PC-9 (cell line): ENCODE measurements at regions not wholly inside any gene's neighbourhood (a gene's known extent, or its start where the extent isn't known, plus 50 kb on each side); places are given as distances from the start of the nearest gene placed in this dataset.

Experiments
- BruUV-seq: library from RNA; stranded (reverse); fragments of 400-500 nt; replicated peaks from 2 replicates; lab custom pipeline; 2021; lab: Mats Ljungman, UMichigan
- CTCF ChIA-PET: fragments of 300-600 bp; sonication (Branson Sonifier 250); formaldehyde crosslinking; loops from one replicate; lab custom pipeline; 2022; ENCODE audit warnings: antibody characterized with exemption; lab: Charles Lee
- POLR2A ChIA-PET: fragments of 300-600 bp; sonication (Branson Sonifier 250); formaldehyde crosslinking; loops from one replicate; lab custom pipeline; 2022; ENCODE audit warnings: antibody characterized with exemption; ENCODE audit not compliant: unreplicated experiment; lab: Charles Lee
- DNase-seq, 2 experiments: peaks; one replicate each; pipeline versions ENCODE4 v3.0.0 to v3.0.0-alpha.2; 2015 to 2022; ENCODE audit warnings: mixed read lengths in 1 of 2
- H2AFZ ChIP-seq: fragments of 200-600 bp; sonication (generic); 2 replicates; pipeline ENCODE4 v1.8.1; 2017; ENCODE audit warnings: antibody characterized with exemption
- H3F3A ChIP-seq: fragments of 200-600 bp; sonication (generic); 2 replicates; pipeline ENCODE4 v1.8.1; 2017; ENCODE audit warnings: antibody characterized with exemption, mild to moderate bottlenecking, low read depth; ENCODE audit not compliant: insufficient read depth
- H3K27ac ChIP-seq: fragments of 200-600 bp; sonication (generic); 2 replicates; pipeline ENCODE4 v1.6.1; 2016; ENCODE audit warnings: mixed run types
- H3K27me3 ChIP-seq: fragments of 200-600 bp; sonication (generic); 2 replicates; pipeline ENCODE4 v1.6.1; 2016; ENCODE audit warnings: low read depth, mixed run types; ENCODE audit not compliant: insufficient read depth
- H3K36me3 ChIP-seq: fragments of 200-600 bp; sonication (generic); 2 replicates; pipeline ENCODE4 v1.6.1; 2016; ENCODE audit warnings: low read depth, mixed run types
- H3K4me1 ChIP-seq: fragments of 200-600 bp; sonication (generic); replicated peaks from 2 replicates; pipeline ENCODE4 v1.6.1; 2016; ENCODE audit warnings: mixed run types; ENCODE audit not compliant: insufficient read depth
- H3K4me2 ChIP-seq: fragments of 200-600 bp; sonication (generic); 2 replicates; pipeline ENCODE4 v1.6.1; 2017; ENCODE audit warnings: mixed run types
- H3K4me3 ChIP-seq: fragments of 200-600 bp; sonication (generic); 2 replicates; pipeline ENCODE4 v1.6.1; 2016; ENCODE audit warnings: mixed run types
- H3K79me2 ChIP-seq: fragments of 200-600 bp; sonication (generic); 2 replicates; pipeline ENCODE4 v1.6.1; 2017; ENCODE audit warnings: low read depth, mixed run types
- H3K9me2 ChIP-seq: fragments of 200-600 bp; sonication (generic); 2 replicates; pipeline ENCODE4 v1.8.1; 2017; ENCODE audit warnings: mild to moderate bottlenecking; ENCODE audit not compliant: insufficient read depth
- H3K9me3 ChIP-seq: fragments of 200-600 bp; sonication (generic); 2 replicates; pipeline ENCODE4 v1.8.1; 2016; ENCODE audit warnings: low read depth; ENCODE audit not compliant: insufficient read depth
- H4K20me1 ChIP-seq: fragments of 200-600 bp; sonication (generic); 2 replicates; pipeline ENCODE4 v1.8.1; 2017; ENCODE audit not compliant: insufficient read depth
- CTCF ChIP-seq: fragments of 200-600 bp; sonication (generic); conservative IDR thresholded peaks from 2 replicates; pipeline ENCODE4 v1.6.1; 2017; ENCODE audit warnings: mixed run types, antibody characterized with exemption, mild to moderate bottlenecking, moderate library complexity
- EZH2 ChIP-seq: fragments of 200-600 bp; sonication (generic); IDR thresholded peaks from 2 replicates; pipeline ENCODE4 v1.8.0; 2017; ENCODE audit warnings: antibody characterized with exemption, low read depth
- intact Hi-C: fragments of 100-400 bp; cut with micrococcal nuclease; formaldehyde crosslinking; loops from one replicate; pipeline ENCODE4 v1.10.0; 2022; ENCODE audit not compliant: unreplicated experiment

GRCh38 chr2:187878112-187878511 is 323.9 kb upstream of the TFPI start:
- no peak for DNase-seq
- Histone ChIP-seq H3K9me3 (no peaks in the 10 kb centered on the region), H4K20me1 (no peaks in the 10 kb centered on the region), H3K4me3 (no peak overlapping the region), H3K27ac (no peak overlapping the region), H3F3A (no peaks in the 10 kb centered on the region), H3K9me2 (peaks cover 3% of the 10 kb centered on the region; the same call in 1 of the 2 replicates), H2AFZ (no peak overlapping the region), H3K36me3 (no peaks in the 10 kb centered on the region), H3K27me3 (no peaks in the 10 kb centered on the region), H3K79me2 (no peaks in the 10 kb centered on the region), H3K4me2 (no peak overlapping the region), H3K4me1 (no peaks in the 10 kb centered on the region)
- ChIA-PET CTCF (no interaction called here), POLR2A (no interaction called here)
- BruUV-seq: no TSS peak
- TF ChIP-seq EZH2 (no peak), CTCF (no peak)
- intact Hi-C loops: no loop called here

GRCh38 chr2:187879491-187879890 is 325.3 kb upstream of the TFPI start:
- POLR2A ChIA-PET: no interaction called here
- intact Hi-C loops: no loop called here
- no peak for DNase-seq

GRCh38 chr2:187884003-187884402 is 329.8 kb upstream of the TFPI start:
- no peaks in the 10 kb centered on the region for H3F3A ChIP-seq
- H4K20me1 ChIP-seq: no peaks in the 10 kb centered on the region
- intact Hi-C loops: no loop called here
- H3K9me3 ChIP-seq: no peaks in the 10 kb centered on the region
- H3K4me1 ChIP-seq: no peaks in the 10 kb centered on the region
- no peak for DNase-seq
- no TSS peak for BruUV-seq
- no peak overlapping the region for H2AFZ ChIP-seq
- no peak overlapping the region for H3K27ac ChIP-seq
- no peaks in the 10 kb centered on the region for H3K79me2 ChIP-seq
- no peak overlapping the region for H3K4me2 ChIP-seq
- H3K4me3 ChIP-seq: no peak overlapping the region
- no peak for TF ChIP-seq EZH2
- no peak for TF ChIP-seq CTCF
- no peaks in the 10 kb centered on the region for H3K36me3 ChIP-seq
- ChIA-PET CTCF (no interaction called here), POLR2A (interaction anchor here (0.7 kb wide), 1 partner anchor 34 kb away, joined by 8 read pairs; no protein-coding TSS in a partner anchor)
- peaks cover 2% of the 10 kb centered on the region; the same call in 1 of the 2 replicates for H3K9me2 ChIP-seq
- no peaks in the 10 kb centered on the region for H3K27me3 ChIP-seq

More at GRCh38 chr2:187879491-187879890, 325.3 kb upstream of the TFPI start:
- H3K4me2 ChIP-seq: no peak overlapping the region
- no peaks in the 10 kb centered on the region for H4K20me1 ChIP-seq
- no peak overlapping the region for H3K27ac ChIP-seq
- H3K9me2 ChIP-seq: peaks cover 3% of the 10 kb centered on the region; the same call in 1 of the 2 replicates
- H3K36me3 ChIP-seq: no peaks in the 10 kb centered on the region
- H2AFZ ChIP-seq: no peak overlapping the region
- TF ChIP-seq CTCF (no peak), EZH2 (no peak)
- CTCF ChIA-PET: no interaction called here
- no peaks in the 10 kb centered on the region for H3K79me2 ChIP-seq
- H3K9me3 ChIP-seq: no peaks in the 10 kb centered on the region
- no peak overlapping the region for H3K4me3 ChIP-seq
- no peaks in the 10 kb centered on the region for H3F3A ChIP-seq
- H3K27me3 ChIP-seq: no peaks in the 10 kb centered on the region
- no TSS peak for BruUV-seq
- H3K4me1 ChIP-seq: no peaks in the 10 kb centered on the region
